Stimulated activated naive CD8-positive, alpha-beta T cell treated with anti-CD3 and anti-CD28 coated beads, Interleukin-15, Interleukin-2, amounts not matched to agents 100 U/mL and 50 U/mL, for 24 hours (primary cell): ENCODE measurements at regions not wholly inside any gene's neighbourhood (a gene's known extent, or its start where the extent isn't known, plus 50 kb on each side); places are given as distances from the start of the nearest gene placed in this dataset.

Experiments used
- ATAC-seq: fragments of 150-1000 bp; cut with Tn5 transposase; one replicate; pipeline ENCODE4 v1.10.0; 2021
- DNase-seq: peaks from one replicate; pipeline ENCODE4 v3.0.0; 2021

DNA sequence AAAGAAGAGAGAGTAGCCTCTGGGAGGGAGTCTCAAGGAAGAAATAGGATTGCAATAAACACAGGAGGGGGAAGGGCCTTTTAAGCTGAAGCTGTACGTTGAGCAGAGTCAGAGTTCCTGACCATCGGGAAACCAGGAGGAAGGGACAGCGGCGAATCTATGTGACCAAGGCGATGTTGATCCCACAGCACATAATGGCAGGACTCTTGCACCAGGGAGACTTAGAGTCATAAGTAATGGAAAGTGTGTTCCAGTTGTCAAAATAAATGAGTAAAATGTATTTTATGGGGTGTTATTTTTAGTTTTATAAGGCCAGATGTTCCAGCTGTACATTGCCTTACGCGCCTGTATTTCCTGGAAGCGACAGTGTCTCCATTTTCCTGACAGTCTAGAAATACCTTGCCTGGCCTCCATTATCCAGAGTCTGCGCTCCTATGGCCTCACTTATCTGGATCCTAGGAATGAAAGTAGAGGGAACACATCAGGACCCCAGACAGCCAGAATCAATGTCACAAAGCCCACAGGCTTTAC is 152.8 kb upstream of the COPS8 start:
- DNase-seq (no peak), ATAC-seq (no peak)

DNA sequence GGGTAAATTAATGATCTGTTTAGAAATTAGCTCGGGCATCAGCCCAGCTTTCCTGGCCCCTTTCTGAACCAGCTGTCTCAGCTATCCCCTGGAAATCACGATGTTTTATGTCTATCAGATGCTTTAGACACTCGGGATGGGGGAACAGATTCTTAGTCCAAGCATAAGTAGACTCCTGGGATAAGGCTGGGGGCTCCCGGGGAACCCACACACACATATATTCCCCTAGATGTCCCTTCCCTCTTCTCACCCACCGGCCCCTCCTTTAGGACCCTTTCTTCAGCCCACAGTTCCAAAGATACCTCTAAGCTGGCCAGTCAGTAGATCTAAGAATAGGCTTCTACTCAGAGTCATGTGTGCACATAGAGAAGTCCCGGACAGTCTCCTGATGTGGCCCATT is 151.5 kb upstream of the COPS8 start:
- ATAC-seq: no peak
- no peak for DNase-seq

DNA sequence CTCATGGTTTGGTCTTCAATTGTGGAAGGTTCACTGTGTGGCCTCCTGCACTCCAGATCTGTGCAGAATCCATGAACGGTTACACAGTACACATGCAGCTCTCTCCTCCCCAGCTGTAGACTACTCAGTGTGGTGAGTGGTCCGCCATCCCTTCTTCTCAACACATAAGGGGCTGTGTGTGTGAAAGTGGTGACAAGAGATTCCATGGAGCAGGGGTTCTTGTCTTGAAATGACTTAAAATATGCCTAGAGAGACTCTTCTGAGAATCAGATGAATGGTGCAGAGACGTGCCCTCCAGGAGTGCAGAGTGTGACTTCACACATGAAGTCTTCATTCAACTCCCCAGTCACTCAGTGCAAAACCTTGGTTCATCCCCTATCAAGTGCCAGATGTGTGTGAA is 151.0 kb upstream of the COPS8 start:
- DNase-seq (no peak), ATAC-seq (no peak)

DNA sequence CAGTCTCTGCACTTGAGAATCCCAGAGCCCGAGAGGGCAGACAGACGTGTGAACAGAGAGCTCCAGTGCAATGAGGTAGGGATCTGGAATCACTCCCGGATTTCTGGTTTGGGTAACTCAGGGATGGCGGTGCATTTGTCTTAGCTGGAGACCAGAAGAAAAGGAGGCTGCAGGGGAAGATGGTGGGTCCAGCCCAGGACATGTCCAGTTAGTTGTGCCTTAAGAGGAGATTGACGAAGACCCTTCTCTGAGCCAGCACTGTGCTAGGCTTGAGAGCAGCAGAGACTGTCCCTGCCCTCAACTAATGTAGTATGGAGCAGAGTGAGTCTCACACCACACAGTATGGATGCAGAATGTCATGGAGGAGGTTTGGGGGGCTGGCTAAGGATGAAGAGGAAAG is 150.6 kb upstream of the COPS8 start:
- ATAC-seq (no peak), DNase-seq (no peak)

DNA sequence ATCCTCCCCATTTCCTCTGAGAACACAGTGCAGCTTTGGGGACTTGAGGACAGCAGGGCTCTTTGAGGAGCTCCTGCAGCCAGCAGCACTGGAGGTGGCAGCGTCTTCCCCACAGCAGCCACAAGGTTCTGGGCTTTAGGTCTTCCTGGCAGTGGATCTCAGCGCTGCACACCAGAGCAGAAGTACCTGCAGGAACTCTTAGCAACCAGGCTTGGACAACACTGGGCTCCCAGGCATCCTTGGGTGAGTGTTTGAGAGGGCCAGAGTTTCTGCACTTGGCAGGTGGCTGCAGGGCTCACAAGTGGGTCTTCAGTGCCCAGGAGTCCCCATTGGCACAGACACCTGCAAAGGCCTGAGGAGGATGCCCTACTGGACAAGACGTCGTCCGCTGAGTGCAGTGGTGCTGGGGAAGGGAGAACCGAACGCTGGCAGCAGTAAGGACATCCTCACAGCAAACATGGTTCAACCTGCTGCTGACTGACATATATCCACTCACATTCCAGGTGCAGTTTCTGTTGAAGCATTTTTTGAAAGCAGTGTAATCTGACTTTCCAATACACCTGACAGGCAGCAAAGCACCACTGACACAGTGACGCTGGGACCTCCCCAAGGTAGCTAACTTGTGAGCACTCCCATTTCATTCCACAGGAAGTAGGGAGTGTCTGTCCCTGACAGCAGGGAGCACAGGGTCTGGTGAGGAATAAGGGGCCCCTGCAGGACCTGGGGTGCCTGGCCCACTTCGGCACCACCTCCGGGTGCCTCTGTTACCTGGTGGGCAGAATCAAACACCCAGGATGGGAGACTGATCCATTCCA is 149.9 kb upstream of the COPS8 start:
- DNase-seq: no peak
- ATAC-seq: no peak

DNA sequence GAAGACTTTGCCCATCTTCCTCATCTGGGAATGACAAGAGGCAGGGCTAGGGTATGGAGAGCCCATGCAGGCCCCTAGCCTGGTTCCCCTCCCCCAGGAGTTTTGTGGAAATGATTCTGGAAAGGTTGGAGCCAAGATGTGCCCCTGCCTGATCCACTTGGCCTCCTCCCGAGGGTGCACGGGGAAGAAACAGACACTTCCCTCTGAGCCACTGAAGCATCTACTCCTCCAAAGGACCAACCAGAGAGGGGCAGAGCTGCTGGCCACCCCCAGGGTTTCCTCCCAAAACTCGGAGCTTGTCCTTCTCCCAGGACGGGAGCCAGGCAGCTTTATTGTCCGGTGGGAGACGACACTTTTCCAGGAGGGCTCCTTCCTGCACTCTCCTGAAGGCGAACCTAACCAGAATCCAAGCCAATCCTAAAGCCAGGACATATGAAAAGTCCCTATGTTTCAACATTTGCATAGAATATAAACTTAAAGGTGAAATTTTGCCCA is 149.2 kb upstream of the COPS8 start:
- DNase-seq (no peak), ATAC-seq (no peak)

DNA sequence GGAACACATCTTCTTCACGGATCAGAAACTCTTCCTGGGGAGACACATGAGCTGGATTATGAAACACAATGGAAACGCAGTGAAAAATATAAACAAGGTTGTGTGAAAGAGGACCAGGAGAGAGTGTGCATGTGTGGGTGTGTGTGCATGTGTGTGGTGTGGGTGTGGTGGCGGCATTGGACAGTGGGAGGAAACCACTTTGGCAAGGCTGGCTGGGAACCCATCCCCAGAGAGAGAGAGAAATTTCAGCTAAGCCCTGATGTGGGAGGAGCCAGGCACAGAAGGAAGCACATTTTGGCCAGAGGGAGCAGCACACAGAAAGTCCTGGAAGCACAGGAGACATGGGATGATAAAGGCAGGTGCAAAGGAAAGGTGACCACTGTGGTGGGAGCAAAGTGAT is 147.6 kb upstream of the COPS8 start:
- ATAC-seq (no peak), DNase-seq (no peak)

DNA sequence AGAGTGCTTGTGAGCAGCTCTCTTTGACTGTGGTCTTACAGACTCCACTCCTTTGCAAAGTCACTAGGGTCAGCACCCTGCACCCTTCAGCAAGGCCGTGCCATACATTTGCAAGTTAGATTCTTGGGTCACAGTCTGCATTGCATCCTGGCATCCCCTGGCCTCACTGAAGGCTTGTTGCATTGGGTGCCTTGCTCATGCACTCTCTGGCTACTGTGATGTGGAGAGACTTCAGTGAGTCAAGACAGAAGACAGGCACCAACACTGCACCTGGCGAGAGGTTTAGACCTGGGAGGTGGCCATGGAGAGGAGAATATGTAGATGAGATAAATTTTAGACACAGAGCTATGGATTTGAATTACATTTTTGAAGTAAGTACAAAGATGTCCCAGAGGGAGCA is 146.4 kb upstream of the COPS8 start:
- ATAC-seq (no peak), DNase-seq (no peak)

DNA sequence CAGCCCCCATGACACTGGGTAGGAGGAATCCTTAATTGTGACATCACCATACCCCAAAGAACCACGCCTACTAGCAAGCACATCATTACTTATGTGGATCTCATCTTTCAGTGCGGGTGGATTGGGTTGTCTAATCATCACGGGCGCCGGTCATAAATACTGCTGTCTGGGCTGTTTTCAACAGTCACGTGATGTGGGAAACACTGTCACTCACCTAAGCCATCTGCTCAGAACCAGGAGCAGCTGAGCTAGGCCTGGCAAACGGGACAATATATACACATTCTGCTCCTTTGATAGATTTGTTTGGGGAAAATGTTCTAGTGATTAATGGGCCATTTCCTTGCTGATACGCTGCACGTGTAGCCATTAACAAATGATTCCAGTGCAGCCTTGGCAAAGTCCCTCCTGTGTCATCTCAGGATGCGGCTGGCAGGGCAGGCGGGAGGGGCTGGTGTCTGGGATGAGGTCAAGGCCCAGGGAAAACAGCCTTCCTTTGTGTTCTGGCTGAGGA is 145.9 kb upstream of the COPS8 start:
- no peak for DNase-seq
- no peak for ATAC-seq

DNA sequence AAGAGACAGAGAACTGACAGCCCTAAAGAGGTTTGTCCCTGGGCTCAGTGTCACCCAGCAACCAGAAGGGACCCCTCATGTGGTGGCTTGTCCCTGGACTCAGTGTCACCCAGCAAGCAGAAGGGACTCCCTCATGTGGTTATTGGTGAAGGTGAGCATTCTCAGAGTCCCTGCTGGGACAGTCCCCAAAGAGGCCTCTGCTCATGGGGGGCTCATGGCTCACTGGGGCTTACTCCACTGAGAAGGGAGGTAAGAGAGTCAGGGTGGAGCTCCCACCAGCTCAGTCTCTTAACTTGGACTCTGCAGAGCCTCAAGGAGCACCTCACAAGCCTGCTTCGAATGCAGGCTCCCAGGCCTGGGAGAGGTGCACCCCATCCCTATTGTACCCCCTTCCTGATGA is 145.2 kb upstream of the COPS8 start:
- ATAC-seq: peak; percentile 51
- no peak for DNase-seq

DNA sequence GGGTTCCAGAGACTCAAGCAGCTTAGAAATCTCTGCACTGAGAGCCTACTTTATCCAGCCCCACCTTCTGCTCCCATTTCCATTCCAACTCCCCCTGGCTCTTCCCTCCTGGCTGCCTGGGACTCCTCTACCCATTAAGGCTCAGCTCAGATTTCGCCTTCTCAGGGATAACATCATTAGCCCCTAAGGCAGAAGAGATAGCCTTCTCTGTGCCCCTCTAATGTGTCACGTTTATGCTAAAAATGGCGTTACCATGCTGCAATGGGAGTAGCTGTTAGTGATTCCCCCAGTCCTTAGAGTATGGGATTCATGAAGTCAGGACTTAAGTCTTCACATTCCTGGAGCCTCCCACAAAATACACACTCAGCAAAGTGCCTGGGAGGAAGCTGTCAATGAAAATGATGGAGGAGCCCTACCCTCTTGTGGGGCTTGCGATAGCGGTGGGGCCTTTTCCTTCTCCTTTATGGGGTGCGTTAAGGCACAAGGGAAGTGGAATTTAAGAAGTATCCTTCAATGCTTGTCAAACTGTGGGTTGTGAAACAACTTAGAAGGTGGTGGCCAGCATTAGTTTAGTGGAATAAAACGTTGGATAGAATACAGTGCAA is 144.7 kb upstream of the COPS8 start:
- DNase-seq (no peak), ATAC-seq (no peak)

DNA sequence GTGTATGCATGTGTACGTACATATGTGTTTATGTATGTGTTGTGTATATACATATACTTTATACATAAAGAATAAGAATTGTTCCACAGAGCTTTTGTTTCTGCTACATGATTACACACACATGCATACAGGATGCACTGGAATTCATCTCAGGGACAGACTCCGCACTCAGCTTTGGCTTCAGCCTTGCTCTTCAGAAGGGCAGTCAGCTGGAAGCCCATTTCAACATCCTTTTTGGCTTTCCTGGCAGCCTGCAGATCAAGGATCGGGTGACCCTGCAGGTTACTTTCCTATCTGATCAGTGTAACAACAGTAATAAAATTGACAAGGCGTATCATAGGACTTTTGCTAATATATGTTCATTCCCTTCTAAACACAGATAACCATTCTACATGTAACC is 144.1 kb upstream of the COPS8 start:
- DNase-seq (no peak), ATAC-seq (no peak)

DNA sequence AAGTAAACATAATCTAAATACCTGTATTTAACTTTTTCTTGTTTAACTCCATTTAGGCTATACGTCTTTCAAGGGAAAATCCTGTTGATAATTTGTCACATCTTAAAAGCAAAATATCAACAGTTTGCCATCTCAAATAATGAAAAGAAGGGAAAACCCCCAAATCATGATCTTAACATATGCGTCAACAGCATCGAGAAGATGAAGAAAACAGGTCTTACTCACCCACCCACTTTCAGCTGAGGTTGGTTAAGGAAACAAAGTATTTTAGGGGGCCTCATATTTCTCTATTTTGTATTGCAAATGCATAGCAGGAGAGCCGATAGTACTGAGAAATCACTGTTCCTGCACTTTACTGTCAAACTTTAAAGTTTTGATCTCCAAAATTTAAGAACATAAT is 143.1 kb upstream of the COPS8 start:
- no peak for DNase-seq
- no peak for ATAC-seq

DNA sequence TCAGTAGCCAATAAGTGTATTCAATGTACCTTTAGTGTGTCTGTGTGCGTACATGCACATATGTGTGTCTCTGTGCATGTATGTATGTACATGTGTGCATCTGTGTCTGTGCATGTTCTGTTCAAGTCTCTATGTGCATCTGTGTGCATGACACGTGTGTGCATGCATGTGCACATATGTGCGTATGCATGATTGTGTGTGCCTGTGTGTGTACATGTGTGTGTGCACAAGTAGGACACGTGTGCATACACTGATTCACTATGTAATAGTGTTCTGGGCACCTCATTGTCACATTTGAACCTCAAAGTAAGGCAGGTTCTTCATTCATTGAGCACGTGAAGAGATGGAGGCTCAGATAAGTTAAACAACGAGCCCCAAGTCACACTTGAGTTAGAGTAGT is 142.6 kb upstream of the COPS8 start:
- ATAC-seq: no peak
- no peak for DNase-seq

DNA sequence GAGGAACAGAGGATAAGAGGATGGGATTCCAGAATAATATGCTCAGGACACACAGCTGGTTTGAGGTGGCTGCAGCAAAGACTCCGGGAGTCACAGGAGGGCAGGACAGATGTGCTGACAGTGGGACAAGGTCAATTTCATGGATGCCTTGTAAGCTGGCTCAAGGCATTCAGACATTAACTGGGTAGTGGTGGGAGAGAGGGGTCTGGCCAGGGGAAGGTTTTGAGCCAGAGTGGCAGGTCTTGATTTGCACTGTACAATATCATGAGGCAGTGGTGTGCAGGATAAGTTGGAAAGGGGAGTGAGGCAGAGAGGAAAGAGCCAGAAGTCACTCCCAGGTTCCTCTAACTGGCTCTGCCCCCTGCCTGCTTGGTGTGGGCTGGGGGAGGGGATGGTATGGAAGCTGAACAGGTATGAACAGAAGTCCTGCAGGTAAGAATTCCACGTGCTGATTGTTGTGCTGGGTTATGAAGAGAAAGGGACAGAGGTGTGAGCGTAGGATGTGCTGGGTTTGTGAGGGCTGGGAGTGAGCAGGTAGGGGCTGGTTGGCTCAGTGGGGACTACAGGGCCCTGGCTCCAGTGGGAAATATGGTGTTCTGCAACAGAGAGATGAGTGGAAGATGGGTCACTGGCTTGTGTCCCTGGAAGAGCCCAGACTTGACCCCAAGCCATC is 141.7 kb upstream of the COPS8 start:
- DNase-seq: no peak
- ATAC-seq: no peak

DNA sequence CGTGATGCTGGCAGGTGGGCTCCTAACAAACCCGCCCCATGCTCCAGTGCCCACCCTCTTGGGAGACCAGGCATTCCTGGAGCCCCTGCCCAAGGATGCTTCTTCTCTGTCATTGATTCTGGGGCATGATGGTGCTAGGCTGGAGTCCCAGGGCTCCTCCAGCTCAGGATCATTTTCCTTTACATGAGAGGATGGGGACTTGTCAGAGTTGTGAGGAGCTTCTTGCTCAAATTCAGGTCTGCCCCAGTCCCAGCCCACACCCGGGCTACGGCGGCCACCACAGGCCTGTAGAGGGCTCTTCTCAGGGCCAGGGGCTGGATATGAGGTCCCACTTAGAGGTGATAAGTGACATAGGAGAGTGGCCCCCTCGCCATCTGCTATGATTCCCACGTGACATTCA is 141.1 kb upstream of the COPS8 start:
- DNase-seq (no peak), ATAC-seq (no peak)

DNA sequence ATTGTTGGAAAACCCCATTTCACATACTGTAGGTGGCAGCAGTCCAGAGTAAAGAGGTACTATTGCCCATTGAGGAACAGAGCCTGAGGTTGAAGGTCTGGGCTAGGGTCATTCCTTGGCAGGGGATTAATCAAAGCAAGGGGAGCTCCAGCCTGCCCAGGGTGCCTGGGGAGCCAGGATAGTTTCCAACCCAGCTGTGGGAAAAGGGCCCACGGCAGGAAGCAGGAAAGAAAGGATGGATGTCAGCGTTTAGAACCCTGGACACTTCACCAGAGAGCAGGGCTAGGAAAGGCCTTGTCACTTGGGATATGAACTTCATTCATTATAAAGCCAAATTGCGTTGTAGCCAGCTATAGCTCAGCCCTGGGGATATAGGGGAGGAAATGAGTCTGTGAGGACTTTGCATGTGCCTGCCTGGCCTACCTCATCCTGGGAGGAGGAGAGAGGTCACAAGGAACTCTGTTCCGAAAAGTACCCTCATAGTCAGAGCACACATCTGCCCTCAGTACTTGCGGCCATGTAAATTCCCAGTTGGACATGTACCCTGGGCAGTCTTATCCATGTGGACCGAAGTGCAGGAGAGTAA is 140.2 kb upstream of the COPS8 start:
- DNase-seq: no peak
- no peak for ATAC-seq

DNA sequence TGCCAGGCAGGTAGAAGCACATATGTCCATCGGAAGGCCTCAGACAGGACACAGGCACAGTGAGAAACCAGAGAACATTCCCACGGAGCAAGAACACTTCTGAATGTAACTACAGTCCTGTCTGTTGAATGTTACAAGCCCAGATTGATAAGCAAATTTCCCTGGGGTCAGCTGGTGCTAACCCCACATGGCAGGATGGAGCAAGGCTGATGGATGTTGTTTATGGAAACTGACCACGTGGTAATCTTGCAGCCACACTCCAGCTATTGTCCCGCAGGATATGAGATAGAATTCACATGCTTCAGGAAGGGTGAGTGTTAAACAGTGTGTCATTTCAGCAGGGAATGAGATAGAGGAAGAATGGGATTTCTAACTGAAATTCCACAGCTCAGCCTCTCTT is 138.8 kb upstream of the COPS8 start:
- ATAC-seq: no peak
- no peak for DNase-seq

DNA sequence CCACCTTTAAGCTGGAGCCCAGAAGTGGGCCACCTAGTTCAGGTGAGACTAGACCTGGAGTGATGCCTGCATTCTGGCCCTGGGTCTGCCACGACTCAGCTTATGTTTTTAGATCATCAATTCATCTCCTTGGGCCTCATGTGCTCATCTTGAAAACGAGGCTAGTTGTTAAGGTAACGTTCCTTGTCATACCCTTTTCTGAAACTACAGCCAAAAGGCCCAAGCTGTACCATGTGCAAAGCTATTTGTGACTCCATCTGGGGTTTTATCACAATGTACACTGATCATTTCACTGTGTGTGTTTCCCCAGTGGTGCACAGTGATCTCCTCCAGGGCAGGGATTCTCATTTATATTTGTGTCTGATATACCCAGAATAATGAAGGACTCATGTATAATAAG is 138.4 kb upstream of the COPS8 start:
- no peak for DNase-seq

DNA sequence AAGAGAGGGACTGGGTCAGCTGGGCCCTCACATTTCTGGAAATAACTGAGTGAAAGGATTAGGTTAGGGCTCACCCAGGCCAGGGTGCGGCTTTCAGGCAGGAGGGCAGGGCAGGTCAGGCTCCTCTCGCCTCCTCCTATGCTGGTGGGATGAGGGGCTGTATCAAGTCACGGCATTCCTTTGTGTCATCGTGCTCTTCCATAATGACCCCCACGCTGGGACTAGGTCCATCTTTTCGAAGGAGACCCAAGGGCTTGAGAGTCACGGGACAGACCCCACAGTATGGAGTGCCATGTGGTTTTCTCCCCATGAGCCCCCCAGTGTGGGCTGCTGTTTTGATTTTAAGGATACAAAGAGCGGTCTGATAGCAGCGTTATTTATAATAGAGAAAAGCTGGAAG is 137.8 kb upstream of the COPS8 start:
- no peak for DNase-seq
- no peak for ATAC-seq

More for the DNA sequence above, 138.4 kb upstream of the COPS8 start:
- ATAC-seq: no peak

DNA sequence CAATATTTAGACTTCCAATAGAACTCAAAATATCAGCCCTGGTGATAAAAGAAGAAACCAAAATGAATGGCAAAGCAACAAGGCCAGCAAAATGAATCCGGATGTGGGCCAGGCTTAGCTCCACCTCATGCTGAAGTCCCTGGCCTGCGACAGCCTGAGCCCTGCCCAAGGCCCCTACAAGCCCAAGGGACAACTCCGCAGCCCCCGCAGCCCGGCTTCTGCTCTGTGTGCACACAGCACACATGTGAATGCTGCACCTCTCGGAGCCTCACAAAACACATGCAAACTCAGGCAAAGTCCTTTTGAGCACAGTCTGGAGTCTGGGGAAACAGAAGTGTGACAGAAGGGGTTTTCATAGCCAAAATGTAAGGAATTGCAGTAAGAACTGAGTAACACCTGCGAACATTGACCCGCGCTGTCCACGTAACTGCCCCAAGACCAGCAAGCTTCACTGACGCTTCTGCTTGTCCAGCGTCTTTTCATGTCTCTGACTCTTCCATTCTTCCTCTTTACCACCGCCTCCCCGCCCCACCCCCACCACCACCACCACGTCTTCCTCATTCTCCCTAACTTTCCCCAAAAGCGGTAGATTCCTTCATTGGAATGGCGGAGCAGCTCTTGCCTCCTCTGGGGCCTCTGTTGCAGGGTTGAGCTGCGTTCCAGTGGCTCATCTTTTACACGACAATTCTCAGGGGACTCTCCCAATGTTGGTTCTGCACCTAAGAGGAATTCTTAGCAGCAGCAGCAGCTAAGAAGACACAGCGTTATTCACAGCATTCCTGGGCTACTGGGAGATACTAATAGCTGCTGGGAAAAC is 136.4 kb upstream of the COPS8 start:
- DNase-seq (no peak), ATAC-seq (no peak)
